Stimulated activated CD4-positive, alpha-beta T cell treated with anti-CD3 and anti-CD28 coated beads, Interleukin-15, amount 100 ng/mL, for 48 hours (primary cell): ENCODE measurements at regions not wholly inside any gene's neighbourhood (a gene's known extent, or its start where the extent isn't known, plus 50 kb on each side); places are given as distances from the start of the nearest gene placed in this dataset.

ENCODE experiments used
- DNase-seq, 2 donors: peaks; one replicate each; pipeline ENCODE4 v3.0.0-alpha.2; 2020; ENCODE audit warnings: low read depth in 2 of 2

DNA sequence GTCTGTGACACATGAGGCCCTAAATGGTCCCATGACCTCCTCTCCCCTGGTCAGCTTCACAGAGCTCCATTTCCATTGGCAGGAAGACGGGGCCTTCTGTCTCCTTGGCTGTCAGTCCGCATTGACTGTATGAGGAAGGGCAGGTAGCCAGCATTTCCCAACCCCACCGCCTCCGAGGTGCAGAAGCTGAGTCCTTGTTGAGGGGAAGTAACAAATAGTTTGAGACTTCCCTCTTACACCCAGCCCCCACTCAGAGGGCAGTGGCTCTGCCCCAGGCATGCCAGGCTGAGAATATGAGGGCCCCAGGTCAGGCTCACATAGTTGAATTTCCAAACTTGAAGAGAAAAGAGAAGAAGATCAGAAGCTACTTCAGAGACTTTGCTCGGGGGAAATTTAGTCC, 611.1 kb downstream of the BRD1 start:
- no peak for DNase-seq

DNA sequence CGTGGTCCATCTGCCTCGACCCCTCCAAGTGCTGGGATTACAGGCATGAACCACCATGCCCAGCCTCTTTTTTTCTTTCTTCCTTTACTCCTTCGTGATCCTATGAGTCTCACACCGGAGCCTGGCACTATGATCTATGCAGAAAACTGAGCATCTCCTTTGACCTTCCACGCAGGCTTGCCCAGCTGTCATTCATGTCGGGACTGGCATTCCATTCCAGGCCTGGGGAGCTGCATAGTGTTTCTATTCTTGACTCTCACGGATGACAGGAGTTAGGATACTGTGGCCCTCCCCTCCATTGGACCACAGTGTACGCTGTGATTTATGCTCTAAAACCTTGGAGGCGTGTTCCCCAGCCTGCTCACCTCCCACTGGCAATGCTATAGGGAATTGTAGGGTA, 611.8 kb downstream of the BRD1 start:
- no peak for DNase-seq

DNA sequence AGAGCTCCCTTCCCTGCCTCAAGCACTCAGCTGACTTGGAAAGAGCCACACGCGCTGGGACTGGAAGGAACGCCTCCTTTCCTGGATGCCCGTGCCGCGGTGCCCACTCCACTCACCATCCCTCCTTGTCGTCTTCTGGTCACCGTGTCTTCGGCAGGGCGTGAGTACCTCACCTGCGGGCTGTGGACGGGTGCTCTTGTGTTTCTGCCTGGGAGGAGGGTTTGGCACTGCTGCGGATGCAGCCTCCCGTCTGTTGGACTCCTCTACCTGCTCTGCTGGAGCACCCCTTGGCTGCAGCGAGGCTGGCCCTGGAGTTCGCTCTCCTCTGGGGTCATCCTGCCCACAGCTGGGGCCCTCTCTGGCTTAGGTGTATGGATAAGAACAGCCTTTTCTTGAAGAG, 612.7 kb downstream of the BRD1 start:
- no peak for DNase-seq

DNA sequence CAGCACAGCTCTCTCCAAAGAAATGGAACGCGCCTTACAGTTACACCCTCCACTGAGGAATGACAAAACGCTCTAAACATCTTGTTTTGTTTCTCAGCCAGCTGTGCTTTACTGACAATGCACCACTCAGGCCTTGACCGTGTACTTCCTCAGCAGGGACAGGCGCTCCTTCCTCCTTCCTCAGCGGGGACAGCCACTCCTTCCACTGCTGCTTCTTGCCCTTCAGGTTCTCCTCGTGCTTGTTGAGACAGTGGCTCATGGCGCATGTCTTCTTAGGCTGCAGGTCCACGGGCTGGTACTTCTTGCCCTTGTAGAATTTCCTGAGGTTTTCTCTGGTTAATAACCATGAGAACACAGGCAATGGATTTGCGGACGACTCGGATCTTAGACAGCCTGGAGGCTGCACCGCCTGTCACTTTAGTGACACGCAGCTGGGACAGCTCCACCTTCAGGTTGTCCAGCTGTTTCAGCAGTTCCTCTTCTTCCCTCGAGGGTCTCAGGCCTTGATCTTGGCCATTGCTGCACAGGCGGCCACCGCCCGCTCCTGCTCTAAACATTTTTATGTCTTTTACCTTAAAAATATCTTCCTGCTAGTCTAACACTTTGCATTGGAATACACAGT, 613.8 kb downstream of the BRD1 start:
- no peak for DNase-seq

DNA sequence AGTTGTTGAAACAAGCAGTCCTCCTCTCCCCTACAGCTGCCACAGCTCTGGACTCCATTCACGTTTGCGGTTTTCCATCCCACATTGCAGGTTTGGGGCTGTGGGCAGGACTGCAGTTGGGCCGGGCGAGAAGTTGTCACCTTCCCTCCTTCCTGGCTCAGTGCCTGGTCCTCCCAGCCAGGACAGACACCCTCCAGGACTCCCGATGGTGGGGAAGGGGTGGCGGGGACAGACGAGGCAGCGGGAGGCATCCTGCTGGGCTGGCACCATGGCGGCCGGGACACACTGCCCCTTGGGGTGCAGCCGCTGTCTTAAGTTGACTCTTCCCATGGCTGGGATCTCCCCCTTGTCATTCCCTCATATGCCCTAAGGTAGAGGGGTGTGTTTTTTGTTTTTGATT, 615.2 kb downstream of the BRD1 start:
- DNase-seq = no peak

DNA sequence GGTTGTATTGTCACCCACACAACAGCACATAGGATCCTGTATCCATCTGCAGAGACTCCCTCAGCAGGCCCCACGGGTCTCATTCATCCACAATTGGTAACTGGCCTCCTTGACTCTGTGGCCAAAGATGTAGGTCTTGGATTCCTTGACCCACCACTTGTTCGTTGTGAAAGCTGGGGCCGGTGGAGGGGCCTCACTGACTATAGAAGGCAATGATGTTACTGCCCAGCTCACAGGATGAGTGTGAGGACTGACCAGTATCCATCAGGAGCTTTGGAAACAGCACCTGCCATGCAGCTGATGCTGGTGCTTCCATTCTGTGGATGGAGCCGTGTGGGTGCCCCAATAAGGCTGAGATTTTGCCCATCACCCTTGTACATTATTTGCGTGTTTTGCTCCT, 615.7 kb downstream of the BRD1 start:
- no peak for DNase-seq

DNA sequence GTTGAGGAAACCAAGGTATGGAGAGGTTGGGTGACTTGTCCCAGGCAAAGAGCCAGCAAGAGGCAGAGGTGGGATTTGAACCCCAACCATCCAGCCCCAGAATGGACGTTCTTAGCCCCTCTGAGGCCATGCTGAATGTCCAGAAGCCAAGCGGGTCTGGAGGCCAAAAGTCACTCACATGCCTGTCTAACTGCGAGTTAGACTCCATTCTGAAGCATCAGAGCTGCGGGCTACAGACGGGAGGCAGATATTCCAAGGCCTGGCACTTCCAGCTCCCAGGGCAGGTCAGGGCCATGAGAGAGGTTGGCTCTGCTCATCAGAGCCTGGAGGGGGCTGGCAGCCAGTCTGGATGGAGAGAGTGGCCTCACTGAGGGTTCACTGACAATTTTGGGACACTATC, 616.5 kb downstream of the BRD1 start:
- no peak for DNase-seq

DNA sequence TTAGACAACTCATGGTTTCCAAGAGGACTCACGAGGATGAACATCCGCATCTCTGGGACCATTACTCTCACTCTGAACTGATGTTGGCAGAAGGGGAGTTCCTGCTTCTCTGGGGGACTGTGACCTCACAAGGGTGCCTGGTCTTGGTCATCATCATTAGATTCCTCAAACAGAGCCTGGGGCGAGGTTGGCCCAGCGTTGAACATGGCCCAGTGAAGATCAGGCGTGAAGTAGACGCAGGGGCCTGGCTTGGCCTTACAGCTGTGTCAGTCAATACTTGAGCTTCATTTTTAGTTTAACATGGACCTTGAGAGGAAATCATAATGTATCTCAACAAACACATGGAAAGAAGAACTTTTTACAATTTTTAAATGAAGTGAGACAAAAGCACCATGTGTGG, 617.1 kb downstream of the BRD1 start:
- no peak for DNase-seq

DNA sequence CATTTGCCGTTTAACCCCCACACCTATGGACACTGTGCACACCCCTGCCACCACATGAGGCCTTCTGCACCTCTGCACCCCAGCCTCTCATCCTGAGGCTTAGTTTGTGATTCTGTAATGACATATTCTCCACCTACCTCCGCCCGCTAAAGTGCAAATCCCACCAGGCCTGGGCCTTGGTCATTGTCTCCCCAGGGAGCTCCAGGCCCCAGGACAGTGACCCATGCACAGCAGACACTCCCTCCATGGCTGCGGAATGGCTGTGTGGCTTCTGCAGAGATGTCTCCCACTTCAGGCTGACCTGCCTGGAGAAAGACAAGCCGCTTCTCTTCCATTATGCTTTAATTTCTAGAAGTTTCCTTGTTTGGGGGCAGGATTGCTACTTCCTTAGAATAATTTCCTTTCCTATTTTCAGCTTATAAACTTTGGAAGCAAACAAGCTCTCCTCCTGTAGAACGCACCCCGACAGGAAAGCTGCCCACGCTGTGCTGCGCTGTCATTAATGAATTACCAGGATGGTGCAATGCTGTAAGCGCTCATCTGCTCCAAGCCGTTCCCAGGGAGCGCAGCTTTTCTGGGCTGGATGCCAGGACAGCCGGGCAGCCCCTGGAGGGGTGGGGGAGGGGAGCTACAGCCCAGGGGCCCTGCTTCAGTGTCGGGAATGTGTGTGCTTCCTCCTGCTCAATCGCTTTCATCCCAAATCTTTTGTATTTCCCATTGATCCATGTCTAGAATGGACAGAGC, 618.0 kb downstream of the BRD1 start:
- DNase-seq = no peak

DNA sequence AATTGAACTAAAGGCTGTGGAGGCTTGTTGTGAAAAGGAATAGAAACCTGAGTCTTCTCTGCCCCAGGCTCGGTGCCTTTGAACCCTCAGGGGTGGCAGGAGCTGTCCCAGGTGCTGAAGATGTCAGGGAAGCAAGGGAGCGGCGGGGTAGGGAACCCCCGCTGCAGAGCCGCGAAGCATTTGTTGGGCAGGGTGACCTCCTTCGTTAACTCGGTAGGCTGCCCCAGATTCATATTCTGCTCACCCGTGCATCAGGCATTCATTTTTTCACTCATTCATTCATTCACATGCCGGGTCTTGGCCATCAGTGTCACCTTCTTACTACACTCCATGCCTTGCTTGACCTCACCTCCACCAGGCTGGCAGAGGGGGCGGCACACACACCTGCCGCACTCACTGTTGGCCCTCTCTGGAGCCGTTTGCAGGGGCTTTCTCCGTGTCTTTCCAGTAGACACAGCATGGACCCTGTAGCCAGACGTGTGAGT, 618.9 kb downstream of the BRD1 start:
- DNase-seq = no peak

DNA sequence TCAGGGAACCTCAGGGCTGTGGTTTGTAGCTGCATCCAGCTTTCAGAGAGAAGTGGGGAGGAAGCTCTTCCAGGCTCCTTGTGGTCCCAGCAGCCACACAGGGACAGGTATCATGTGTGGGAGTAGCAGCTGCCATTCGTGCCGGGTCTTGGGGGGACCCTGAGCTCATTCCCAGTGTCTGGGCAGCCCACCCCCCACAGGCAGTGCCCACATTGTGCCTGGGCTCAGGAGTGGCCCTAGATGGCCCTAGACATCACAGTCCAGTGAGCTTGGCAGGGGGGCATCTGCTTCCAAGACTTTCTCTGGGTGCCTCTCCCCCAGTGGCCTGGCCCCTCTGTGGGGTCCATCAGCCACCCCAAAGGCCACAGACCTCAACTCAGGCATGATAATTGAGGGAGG, 619.7 kb downstream of the BRD1 start:
- DNase-seq = no peak

DNA sequence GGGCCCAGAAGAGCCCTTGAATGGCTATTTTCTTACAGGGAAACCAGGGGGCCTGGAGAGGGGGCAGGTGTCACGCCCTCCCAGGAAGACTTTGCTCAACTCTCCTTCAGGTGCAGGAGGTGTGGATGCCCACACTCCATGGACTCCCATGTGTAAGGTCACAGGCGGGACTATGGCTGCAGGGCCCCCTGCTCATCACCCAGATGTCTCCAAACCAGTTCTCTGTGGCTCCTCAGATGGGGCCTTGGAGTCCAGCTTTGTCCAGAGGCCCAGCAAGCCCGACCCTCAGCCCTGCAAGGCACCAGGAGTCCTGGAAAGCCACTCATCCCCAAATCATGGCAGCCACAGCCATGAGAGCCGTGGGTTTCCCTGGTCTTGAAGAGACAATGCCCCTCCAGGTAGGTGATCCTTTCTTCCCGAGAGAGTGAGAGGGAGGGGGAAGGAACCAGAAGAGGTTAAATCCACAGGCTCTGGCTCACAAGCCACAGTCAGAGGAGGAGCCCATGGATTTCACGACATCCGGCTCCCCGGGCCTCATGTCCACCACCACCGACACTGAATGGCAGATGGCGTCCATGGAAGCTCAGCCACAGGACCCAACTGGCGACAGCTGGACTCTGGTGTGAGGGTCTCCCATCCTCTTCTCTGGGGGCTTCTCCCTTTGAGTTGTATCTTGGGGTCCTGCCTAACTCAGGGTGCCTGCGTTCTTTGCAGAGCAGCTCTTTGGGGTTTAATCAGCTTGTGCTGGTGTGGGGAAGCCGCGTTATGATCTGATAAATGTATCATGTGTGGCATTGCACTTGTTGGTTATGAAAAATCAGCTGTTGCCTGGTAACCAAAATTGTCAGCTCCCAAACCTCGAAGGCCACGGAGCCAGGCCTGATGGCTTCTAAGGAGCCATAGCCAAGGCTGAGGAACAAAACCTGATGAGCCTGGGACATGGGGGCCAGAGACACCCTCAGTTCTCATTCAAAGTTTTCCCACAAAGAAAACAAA, 620.4 kb downstream of the BRD1 start:
- no peak for DNase-seq

DNA sequence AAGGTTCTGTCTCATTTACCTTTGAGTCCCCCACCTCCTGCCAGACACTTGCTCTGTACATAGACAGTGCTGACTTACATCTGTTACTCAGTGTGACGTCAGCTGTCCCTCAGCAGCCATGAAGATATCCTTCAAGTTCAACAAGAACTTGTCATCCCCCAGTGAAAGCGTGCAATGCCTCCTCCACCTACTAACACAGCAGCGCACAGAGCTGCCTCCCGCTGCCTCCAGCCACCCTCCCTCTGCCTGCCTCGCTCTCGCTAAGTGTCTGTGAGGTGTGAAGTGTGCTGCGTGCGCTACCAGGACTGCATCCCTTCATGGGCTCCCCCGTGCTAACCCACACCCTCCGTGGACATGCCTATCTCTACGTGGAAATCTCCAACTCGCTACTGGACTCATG, 621.4 kb downstream of the BRD1 start:
- no peak for DNase-seq

DNA sequence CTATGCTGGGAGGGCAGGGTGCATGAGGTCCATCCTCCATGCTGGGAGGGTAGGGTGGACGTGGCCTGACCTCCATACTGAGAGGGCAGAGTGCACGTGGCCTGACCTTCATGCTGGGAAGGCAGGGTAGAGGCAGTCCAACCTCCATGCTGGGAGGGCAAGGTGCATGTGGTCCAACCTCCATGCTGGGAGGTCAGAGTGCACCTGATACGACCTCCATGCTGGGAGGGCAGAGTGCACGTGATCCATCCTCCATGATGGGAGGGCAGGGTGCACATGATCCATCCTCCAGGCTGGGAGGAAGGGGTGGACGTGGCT, 622.2 kb downstream of the BRD1 start:
- no peak for DNase-seq

DNA sequence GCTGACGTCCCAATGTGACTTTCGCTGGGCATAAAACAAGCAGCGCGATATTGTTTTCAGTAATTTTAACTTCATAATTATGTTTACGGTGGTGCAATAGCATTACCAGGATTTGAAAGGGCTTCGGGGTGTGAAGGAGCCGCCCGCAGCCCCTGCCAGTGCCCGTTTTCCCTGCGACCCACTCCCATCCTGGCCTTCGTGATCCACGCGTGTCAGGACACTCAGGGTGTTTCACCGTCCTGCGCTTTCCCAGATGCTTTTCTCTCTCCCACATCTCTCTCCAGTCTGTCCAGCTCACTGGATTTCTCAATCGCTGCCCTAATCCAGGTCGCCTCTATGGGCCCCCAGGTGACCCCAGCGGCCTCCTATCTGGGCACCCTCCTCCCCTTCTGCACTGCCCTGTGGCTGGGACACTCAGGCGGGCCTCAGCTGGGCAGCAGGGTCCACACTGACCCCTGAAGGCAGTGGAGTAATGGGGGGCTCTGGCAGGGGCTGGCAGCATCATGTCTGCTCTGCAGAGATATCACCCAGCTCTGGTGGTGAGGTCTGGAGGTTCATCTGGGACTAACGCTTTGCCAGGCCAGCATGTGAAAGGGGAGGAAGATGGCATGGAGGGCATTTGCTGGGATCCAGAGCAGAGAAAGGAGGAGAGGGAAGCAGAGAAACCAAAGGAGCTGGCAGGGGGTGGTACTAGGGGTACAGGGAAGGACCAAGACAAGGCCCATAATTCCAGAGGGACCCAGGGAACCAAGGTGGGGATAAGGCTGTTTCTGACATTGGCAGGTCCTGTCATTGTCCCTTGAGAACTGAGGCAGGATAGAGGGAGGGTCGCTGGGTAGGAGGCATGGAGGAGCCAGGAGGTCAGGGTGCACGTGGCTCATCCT, 622.8 kb downstream of the BRD1 start:
- no peak for DNase-seq

DNA sequence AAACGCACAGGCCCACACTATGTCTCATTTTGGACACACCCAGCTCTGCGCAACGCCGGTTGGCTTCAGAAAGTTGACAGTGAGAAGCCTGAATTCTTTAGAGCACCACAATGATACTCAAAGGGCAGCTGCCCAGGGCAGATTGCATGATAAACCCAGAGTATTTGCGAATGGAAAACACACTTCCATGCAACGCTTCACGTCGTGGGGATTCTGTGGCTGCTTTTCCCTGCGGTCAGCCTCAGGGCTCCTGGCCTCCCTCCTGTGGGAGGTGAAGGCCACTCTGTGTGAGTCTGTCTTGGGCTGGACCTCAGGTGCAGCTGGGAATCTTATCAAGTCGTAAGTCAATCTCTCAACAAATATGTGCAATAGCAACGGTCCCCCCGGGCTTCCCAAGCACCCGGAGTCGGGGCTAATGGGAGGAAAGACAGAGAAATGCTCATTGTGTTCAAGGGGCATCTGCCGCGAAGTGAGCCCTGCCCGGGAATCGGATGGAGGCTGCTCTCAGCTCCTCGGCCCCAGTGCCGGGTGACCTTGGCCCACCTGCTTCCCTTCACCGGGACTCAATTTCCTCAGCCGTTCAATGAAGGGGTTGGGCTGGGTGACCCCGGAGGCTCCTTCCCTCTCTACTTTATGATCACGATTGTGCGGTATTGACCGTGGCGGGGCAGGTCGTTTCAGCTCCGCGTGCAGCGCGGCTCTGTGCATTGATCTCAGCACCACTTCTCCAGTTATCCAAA, 623.6 kb downstream of the BRD1 start:
- no peak for DNase-seq

DNA sequence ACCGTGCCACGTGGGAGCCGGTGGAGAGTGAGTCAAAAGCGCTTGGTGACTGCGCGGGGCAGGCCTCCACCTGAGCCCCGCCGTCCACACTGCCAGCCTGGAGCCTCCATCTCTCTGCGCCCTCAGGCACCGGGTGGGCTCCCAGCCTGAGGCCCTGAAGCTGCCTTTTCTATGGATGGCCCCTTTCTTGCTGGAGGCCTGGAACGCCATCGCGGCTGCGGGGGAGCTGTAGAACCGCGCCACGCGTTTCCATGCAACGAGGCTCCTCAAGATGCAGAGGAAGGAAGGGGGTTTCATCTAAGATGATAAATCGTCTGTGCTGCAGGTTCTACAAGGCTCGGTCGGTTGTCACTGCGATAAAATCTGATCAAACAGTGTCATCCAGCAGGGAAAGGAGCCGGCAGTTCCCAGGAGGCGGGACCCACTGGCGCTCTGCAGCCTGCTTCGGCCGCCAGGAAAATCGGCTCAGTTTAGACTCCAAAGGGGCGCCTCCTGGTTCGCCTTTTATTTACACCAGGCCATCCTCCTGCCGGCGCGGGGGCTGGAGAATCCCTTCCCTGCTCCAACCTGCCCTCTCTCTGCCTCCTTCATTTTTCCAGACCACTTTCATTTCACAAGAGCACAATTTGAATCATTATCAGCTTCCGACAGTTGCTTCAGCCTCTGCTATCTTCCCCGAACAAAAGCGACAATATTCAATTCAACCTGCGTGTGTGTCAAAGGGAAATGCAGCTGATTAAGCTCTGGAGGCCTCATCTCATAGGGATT, 624.4 kb downstream of the BRD1 start:
- no peak for DNase-seq

DNA sequence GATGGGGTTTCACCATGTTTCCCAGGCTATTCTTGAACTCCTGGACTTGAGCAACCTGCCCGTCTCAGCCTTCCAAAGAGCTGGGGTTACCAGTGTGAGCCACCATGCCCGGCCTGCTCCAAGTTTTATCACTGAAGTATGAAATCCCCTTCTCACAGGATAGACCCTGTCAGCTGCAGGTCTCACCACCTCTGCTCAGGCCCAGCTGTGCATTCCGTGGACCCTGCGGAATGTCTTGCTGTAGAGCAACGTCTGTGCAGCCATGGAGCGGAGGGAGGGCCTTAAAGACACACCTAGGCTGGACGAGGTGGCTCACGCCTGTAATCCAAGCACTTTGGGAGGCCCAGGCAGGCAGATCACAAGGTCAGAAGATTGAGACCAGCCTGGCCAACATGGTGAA, 625.4 kb downstream of the BRD1 start:
- DNase-seq = no peak

DNA sequence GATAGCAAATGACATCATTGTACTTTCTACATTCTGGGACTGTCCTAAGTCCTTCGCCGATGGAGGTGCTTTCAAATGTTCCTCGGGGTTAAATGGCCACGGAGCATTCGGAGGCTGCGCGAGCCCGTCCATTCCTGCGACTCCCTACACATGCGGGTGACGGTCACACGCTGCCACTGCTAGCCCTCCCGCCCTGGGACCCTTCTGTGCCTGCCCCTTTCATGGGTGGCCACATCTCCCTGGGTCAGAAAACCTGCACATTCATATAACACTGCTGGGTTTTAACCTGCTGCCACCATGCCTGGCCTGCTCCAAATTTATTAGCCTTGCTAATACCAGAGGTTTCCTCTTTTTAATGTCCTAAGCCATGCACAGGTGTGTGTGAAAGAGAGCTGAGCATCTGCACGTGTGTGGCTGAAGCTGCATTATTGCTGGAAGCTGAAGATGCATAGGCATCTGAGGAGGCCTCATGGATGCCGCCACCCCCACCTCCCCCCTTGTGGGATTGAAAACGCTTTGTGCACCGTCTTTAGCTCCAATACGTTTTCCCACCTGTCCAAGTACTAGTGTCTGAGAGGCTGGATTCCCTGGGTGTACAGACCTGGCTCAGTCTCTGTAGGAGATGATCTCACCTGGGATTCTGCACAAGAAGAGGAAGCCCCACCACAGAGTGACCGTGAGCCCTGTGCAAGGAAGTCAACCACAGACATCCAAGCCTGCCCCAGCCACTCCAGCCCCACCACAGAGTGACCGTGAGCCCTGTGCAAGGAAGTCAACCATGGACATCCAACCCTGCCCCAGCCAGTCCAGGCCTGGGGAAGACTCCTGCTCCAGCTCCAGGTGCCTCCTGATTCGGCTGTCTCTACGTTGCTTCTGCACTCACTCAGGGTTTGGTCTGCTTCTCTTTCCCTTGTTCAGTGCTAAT, 626.4 kb downstream of the BRD1 start:
- DNase-seq = no peak
